HG02840 (cell line): ENCODE measurements at regions not wholly inside any gene's neighbourhood (a gene's known extent, or its start where the extent isn't known, plus 50 kb on each side); places are given as distances from the start of the nearest gene placed in this dataset.

Experiments used
- ATAC-seq: cut with Tn5 transposase; IDR thresholded peaks from one replicate; pipeline ENCODE4 v1.9.1; 2021; ENCODE audit warnings: mild to moderate bottlenecking, moderate library complexity, moderate number of reproducible peaks; ENCODE audit not compliant: unreplicated experiment, low FRiP score

DNA sequence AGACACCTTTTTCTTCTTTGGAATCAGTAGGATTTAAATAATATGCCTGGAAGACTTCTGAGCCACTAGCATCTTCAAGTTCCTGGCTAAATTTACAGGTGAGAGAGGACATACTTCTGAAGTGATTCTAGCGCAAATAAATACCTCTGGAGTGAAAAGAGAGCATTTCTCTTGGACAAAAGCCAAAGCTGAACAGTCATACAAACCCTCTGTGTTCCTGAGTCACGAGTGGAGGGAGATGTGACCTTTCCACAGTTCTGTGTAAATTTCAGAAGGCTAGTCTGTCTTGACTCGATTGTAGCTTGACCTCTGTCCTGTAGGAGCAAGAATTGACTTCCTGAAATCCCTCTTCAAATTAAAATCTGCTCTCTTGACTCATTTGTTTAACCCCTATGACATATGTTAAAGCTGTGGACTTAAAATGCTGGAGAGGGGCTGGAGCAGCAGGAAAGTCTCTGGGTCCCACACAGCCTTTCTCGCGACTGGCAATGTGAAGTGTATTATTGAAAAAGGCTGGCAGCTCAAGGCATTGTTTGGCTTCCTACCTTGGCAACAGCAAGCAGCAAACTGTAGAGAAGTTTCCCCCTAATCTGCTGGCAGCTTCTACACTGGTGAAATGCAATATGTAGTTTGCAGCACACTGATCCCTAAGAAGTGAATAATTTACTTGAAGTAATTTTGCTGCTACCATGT is 79.6 kb upstream of the GCFC2 start:
- ATAC-seq = no peak

DNA sequence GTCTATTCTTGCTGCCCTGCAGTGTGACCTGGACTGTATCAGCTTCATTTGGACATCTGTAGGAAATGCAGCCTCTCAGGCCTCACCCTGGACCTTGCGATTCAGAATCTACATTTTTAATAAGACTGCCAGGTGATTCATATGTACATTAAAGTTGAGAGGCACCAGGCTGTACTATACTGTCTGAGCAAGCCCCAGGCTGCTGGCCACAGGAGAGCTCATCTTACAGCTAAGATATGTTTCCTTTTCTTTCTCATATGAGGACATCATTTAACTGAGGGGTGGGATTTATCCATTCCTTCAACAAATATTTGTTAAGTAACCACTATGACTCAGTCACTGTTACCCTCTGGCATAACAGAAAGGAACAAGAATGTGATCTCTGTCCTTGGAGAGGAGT is 78.2 kb upstream of the GCFC2 start:
- ATAC-seq = no peak

DNA sequence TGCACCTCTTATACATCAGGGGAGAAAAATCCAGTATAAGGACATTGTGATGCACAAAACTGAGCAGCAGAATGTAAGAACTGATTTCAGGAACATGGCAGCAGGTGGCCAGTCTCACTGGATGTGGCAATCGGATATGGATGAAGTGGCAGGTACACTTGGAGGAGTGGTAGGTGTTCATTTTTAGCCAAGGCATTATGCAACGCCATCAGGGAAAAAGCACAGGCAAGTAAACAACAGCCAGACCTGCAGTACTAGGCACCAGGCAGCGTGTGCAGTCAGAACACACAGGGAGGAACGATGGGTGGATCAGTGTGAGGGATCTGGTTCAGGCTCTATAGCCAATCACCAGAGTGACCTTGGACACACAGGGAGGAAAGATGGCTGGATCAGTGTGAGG is 77.4 kb upstream of the GCFC2 start:
- no peak for ATAC-seq

DNA sequence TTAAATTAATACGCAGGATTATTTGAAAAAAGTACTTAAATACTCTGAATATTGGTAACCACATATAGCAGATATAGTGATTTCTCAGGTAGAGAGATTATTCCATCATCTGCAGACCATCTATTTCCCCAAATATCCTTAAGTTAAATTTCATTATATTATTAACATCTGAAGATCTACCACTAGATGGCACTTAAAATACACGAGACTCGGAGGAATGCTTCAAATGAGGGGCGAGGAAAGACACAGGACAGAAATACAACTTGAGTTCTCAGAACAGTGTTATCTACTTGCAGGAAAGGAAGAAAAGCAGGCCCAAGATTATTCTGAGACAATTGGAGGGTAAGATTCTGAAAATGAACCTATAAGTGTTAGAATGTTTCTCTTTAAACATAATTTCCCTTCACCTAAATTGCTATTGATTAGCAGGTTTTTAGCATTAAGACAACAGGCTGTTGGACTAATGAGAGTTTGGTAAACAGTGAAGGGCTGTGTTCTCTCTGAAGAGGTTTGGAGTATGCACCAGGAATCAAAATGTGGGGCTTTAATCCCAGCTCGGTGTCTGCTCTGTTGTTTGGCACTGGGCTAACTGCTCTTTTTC is 76.9 kb upstream of the GCFC2 start:
- ATAC-seq = no peak

DNA sequence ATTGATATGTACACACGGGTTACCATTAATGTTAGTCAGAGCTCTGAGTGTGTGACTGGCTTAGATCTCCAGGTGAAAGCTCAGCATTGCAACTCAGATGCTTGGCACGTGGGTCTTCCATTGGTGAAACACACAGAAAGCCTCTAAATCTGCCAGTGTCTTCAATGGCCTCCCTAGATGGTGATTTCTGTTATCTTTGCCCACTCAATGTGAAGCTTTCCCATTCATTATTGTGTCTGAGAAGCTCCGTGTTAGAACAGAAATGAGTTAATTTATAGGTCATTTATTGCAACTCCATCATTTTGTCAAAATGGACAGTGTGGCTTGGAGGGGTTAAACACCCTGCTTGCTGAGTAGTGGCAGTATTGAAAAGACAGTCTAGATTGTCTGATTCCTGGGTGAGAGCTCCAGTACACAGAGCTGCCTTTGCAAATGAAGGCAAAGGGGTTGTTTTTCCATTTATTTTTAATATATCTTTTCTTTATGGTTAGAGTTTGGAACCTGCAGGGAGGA is 64.7 kb upstream of the GCFC2 start:
- ATAC-seq = no peak

DNA sequence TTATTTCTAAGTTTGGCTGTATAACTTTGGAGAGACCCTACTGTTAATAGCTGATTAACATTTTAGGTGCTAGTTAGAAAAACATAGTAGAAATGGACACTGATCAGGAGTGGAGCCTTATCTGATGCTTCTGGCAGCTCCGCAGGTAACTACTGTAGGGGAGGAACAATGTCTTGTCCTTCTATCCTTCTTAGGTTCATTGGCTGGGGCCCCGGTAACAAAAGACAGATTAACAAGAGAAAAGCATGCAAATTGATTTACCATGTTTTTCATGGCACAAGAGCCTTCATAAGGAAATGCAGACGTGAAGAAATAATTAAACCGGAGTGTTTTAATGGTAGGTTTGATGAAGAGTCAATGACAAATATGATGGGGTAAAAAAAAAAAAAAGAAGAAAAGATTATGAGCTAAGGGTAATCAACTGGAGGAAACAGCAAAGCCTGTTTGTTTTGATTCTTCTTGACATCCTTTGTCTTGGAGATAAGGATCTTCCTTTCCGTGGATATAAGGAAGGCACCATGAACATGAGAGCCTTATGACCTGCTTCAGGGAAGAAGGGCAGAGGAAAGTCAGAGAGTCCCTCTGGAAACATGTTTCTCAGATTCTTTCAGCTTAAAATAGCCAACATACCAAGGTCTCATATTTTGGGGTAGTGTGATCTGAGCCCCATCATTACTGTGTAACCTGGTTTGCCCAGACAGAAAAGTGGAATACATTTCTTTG is 62.4 kb upstream of the GCFC2 start:
- no peak for ATAC-seq

DNA sequence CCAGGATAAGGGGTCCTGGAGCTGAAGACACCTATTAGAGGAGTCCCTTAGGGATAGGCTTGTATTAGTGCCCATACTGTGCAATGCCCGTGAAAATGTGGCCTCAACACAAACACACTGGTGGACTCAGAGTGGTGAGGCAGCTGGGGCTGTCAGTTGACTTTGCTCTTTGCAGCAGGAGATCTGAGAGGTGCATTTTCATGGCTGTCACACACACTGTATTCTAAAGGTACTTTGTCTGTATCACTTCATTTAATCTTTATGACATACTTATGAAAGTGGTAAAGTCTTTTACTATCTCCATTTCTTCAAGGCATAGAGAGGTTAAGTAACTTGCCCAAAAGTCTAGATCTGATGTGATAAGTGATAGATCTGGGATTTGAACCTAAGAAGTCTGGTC is 55.1 kb upstream of the GCFC2 start:
- ATAC-seq = no peak

DNA sequence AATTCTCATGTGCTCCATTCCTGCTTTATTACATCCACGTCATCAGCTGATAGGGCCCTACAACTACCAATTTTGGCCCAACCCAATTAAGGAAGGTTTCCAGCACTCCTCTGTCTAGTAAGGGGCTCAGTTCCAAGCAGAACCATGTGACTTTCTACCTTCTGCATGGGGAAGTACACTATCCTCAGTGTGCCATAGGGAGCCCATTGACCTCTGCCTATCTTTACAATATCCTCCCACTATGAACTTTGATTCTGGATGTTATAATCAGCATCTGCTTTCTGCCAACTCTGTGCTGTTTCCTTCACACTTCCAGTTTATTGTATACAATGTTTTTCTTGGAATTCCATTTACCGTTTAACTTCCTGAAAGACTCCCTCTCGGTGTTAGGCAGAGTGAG is 53.9 kb upstream of the GCFC2 start:
- no peak for ATAC-seq
